ENCODE measurements at regions not wholly inside any gene's neighbourhood (a gene's known extent, or its start where the extent isn't known, plus 50 kb on each side); places are given as distances from the start of the nearest gene placed in this dataset.

DNA sequence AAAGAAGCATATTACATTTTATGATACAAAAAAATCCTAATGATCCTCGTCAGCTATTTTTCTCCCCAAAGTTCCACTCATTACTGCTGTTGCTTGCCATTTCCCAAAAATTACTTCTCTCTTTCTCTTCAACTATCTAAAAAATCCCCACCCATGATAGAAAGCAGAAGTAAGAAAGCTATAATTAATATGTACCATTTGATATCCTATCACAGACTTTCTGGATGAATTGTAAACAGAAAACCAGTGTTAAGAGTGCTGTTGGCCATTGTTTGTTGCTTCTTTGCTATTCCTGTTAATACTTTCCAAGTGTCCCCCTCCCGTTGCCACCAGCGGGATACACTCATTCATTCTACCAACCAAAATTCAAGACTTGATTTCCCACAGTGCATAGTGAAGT, 136.3 kb upstream of the SMARCA2 start:
- Histone ChIP-seq H3K27ac (no peak overlapping the region), H3K27me3 (no peaks in the 10 kb centered on the region), H3K36me3 (no peaks in the 10 kb centered on the region), H3K4me1 (no peaks in the 10 kb centered on the region), H3K4me3 (no peak overlapping the region), H3K9me3 (no peaks in the 10 kb centered on the region)
- intact Hi-C loops (cut with DNase I), result no loop called here
- DNase-seq, result no peak
- no peak for ATAC-seq
- no peak for TF ChIP-seq CTCF (IDR thresholded peaks at IDR 0.05)

GRCh38 chr9:1879501-1879900, 135.6 kb upstream of the SMARCA2 start:
- no peak overlapping the region for H3K27ac ChIP-seq
- no peaks in the 10 kb centered on the region for H3K9me3 ChIP-seq
- H3K4me1 ChIP-seq, result no peaks in the 10 kb centered on the region
- H3K36me3 ChIP-seq, result no peaks in the 10 kb centered on the region
- ATAC-seq (no peak), DNase-seq (no peak)
- H3K27me3 ChIP-seq, result no peaks in the 10 kb centered on the region
- H3K4me3 ChIP-seq, result no peak overlapping the region
- no peak for TF ChIP-seq CTCF (IDR thresholded peaks at IDR 0.05)
- intact Hi-C loops (cut with DNase I), result no loop called here

- DNase-seq, result no peak
- Histone ChIP-seq H3K36me3 (no peaks in the 10 kb centered on the region), H3K4me3 (no peak overlapping the region), H3K27ac (no peak overlapping the region), H3K4me1 (no peaks in the 10 kb centered on the region), H3K27me3 (no peaks in the 10 kb centered on the region), H3K9me3 (no peaks in the 10 kb centered on the region)
- TF ChIP-seq CTCF (IDR thresholded peaks at IDR 0.05), result no peak
- intact Hi-C loops (cut with DNase I), result no loop called here
- ATAC-seq, result no peak
Observed at GRCh38 chr9:1880038-1880565, 135.0 kb upstream of the SMARCA2 start.

DNA sequence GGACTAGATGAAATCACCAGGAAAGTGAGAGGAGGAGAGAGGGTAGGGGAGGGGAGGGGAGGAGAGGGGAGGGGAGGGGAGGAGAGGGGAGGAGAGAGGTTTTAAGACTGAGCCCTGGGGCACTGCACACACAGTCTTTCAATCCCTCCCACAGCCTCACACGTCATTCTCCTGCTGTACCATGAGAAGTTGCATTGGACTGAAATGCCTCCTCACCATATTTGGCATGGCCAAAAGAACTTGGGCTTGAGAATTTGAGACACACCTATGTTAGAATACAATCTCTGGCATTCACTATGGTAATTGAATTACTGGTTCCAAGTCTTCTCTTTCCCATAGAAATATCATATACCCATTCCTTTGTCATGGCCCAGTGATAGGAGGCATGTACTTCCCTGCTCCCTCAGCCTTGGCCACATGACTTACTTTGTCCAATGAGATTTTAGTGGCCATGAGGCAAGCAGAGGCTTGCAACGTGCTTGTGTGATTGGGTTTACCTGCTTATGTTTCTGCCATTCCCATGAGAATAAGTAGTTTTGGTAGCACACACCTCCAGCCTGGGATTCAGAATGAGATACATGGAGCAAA, 133.3 kb upstream of the SMARCA2 start:
- no peak overlapping the region for H3K4me3 ChIP-seq
- H3K27ac ChIP-seq, result no peak overlapping the region
- intact Hi-C loops (cut with DNase I), result no loop called here
- H3K4me1 ChIP-seq, result no peaks in the 10 kb centered on the region
- no peaks in the 10 kb centered on the region for H3K9me3 ChIP-seq
- TF ChIP-seq CTCF (IDR thresholded peaks at IDR 0.05), result no peak
- DNase-seq (no peak), ATAC-seq (no peak)
- no peaks in the 10 kb centered on the region for H3K27me3 ChIP-seq
- no peaks in the 10 kb centered on the region for H3K36me3 ChIP-seq

GRCh38 chr9:1882711-1883403, 132.3 kb upstream of the SMARCA2 start:
- Histone ChIP-seq H3K9me3 (no peaks in the 10 kb centered on the region), H3K27me3 (no peaks in the 10 kb centered on the region), H3K4me1 (no peaks in the 10 kb centered on the region), H3K4me3 (no peak overlapping the region), H3K27ac (no peak overlapping the region), H3K36me3 (no peaks in the 10 kb centered on the region)
- intact Hi-C loops (cut with DNase I), result no loop called here
- DNase-seq, result peak in 1 of 4 donors; percentile 10
- no peak for TF ChIP-seq CTCF (IDR thresholded peaks at IDR 0.05)
- peak; percentile 53 for ATAC-seq

Data from left lung (tissue), 4 donors.